ENCODE measurements at regions not wholly inside any gene's neighbourhood (a gene's known extent, or its start where the extent isn't known, plus 50 kb on each side); places are given as distances from the start of the nearest gene placed in this dataset.

DNA sequence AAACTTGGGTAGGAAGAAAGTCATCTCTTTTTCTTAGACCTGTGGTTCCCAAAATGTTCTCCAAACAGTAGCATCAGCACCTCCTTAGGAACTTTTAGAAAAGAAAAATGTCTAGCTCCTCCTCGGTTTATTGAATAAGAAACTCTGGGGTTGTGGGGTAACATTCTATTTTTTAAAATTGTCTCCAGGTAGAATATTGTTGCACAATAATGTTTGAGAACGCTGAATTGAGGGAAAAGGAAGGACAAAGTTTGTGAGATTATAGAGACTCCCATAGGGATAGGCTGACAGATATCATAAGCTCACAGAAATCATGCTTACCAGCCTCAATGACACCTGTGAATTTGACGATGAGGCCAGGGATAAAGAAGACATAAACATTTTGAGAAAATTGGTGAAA is 1199.0 kb upstream of the CDH6 start:
- WGBS: 55% methylated on average over 3 of the region's 3 CpGs
- TF ChIP-seq, protein P1, sequence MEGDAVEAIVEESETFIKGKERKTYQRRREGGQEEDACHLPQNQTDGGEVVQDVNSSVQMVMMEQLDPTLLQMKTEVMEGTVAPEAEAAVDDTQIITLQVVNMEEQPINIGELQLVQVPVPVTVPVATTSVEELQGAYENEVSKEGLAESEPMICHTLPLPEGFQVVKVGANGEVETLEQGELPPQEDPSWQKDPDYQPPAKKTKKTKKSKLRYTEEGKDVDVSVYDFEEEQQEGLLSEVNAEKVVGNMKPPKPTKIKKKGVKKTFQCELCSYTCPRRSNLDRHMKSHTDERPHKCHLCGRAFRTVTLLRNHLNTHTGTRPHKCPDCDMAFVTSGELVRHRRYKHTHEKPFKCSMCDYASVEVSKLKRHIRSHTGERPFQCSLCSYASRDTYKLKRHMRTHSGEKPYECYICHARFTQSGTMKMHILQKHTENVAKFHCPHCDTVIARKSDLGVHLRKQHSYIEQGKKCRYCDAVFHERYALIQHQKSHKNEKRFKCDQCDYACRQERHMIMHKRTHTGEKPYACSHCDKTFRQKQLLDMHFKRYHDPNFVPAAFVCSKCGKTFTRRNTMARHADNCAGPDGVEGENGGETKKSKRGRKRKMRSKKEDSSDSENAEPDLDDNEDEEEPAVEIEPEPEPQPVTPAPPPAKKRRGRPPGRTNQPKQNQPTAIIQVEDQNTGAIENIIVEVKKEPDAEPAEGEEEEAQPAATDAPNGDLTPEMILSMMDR (IDR thresholded peaks at IDR 0.05): no peak
- TF ChIP-seq POLR2AphosphoS5 (IDR thresholded peaks at IDR 0.05): no peak
- no peak for TF ChIP-seq POLR2A (IDR thresholded peaks at IDR 0.05)

DNA sequence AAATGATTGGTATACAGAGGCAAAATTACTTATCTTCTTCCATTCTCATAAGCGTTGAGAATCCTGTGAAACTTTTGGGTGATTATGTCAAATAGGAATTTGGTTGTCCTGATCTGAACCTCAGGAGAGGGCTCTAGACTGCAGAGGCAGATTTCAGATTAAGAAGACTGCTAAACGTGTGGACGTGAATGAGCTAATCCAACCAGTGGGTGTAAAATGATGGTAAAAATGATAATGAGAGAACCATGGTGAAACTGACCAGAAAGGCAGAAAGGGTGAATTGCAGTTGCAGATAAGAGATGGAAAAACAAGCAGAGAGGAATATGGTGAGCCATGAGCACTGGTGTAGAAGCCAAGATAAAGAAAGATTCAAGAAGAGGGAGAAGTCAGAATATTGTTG is 1200.2 kb upstream of the CDH6 start:
- intact Hi-C loops (cut with DNase I): no loop called here
- H3K27ac ChIP-seq: no peak overlapping the region
- TF ChIP-seq, protein P1 (IDR thresholded peaks at IDR 0.05): no peak
- TF ChIP-seq POLR2A (IDR thresholded peaks at IDR 0.05): no peak
- TF ChIP-seq POLR2AphosphoS5 (IDR thresholded peaks at IDR 0.05): no peak
- no peaks in the 10 kb centered on the region for H3K36me3 ChIP-seq
- H3K27me3 ChIP-seq (replicated peaks; ENCODE audit: insufficient read depth): no peaks in the 10 kb centered on the region
- H3K4me1 ChIP-seq (replicated peaks): no peaks in the 10 kb centered on the region
- DNase-seq (ENCODE audit: low spot score): no peak
- no peaks in the 10 kb centered on the region for H3K9me3 ChIP-seq
- no peak overlapping the region for H3K4me3 ChIP-seq
- WGBS: 76% methylated on average over 3 of the region's 3 CpGs

More for the DNA sequence above, 1199.0 kb upstream of the CDH6 start:
- Histone ChIP-seq H3K9me3 (no peaks in the 10 kb centered on the region), H3K27me3 (replicated peaks; ENCODE audit: insufficient read depth) (no peaks in the 10 kb centered on the region), H3K36me3 (no peaks in the 10 kb centered on the region), H3K4me3 (no peak overlapping the region), H3K4me1 (replicated peaks) (no peaks in the 10 kb centered on the region), H3K27ac (no peak overlapping the region)
- intact Hi-C loops (cut with DNase I): no loop called here
- no peak for DNase-seq (ENCODE audit: low spot score)

DNA sequence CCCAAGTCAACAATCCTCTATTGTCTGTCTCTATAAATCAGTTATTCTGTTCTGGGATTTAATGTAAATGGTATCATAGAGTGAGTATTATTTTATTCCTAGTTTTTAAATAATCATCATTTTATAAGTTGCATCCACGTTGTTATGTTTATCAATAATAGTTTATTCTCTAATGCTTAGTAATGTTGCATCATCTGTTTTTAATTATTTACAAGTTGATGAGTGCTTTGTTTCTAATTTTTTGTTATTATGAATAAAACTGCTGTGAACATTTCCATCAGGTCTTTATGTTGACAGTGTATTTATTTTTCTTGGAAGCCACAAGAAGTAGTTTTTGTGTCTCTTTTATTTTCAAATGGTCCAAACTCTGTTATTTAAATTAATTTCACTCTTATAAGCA is 1201.2 kb upstream of the CDH6 start:
- no peaks in the 10 kb centered on the region for H3K27me3 ChIP-seq (replicated peaks; ENCODE audit: insufficient read depth)
- H3K27ac ChIP-seq: no peak overlapping the region
- no peaks in the 10 kb centered on the region for H3K4me1 ChIP-seq (replicated peaks)
- no peak overlapping the region for H3K4me3 ChIP-seq
- no peak for DNase-seq (ENCODE audit: low spot score)
- TF ChIP-seq POLR2AphosphoS5 (IDR thresholded peaks at IDR 0.05): no peak
- TF ChIP-seq POLR2A (IDR thresholded peaks at IDR 0.05): no peak
- H3K36me3 ChIP-seq: no peaks in the 10 kb centered on the region
- intact Hi-C loops (cut with DNase I): no loop called here
- H3K9me3 ChIP-seq: no peaks in the 10 kb centered on the region
- 84% methylated on average over 1 of the region's 1 CpG for WGBS

DNA sequence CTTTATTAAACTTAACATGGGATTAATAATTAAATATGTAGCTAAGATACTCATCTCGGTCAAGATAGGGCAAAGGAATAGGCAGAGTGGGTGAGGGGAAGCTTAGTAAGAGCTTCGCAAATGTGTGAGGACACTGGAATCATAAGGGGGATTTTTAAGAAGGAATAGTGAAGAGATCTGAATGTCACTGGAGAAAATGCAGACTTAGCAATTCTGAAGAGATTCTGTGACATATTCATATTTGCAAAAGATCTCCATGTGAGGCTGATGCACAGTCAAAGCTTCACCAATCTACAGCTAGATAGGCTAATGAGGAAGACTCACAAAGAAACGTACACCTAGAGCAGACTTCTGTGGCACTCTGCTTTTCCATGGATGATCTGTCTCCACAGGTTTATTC is 1202.8 kb upstream of the CDH6 start:
- WGBS: 73% methylated on average over 3 of the region's 3 CpGs
- Histone ChIP-seq H3K27me3 (replicated peaks; ENCODE audit: insufficient read depth) (no peaks in the 10 kb centered on the region), H3K27ac (no peak overlapping the region), H3K36me3 (no peaks in the 10 kb centered on the region), H3K9me3 (no peaks in the 10 kb centered on the region), H3K4me1 (replicated peaks) (no peaks in the 10 kb centered on the region), H3K4me3 (no peak overlapping the region)
- intact Hi-C loops (cut with DNase I): no loop called here
- DNase-seq (ENCODE audit: low spot score): no peak
- TF ChIP-seq, protein P1 (IDR thresholded peaks at IDR 0.05): no peak
- no peak for TF ChIP-seq POLR2A (IDR thresholded peaks at IDR 0.05)
- no peak for TF ChIP-seq POLR2AphosphoS5 (IDR thresholded peaks at IDR 0.05)

DNA sequence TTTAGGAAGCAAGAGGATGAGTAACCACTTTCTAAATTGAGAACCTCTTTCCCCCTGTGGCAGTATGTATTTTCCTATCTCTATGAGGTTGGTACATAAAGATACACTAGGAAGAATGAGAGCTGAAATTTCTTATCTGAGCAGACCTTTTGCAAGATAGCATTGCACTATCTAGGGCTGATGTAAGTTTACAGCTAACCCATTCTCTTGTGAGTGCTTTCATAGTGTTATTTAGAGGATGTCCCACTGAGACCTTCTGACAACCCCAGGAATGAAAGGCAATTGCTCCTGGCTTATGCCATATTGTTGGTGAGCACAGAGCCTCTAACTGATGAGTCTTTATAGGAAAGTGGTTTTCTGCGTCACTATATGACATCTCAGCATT is 1209.3 kb upstream of the CDH6 start:
- TF ChIP-seq, protein P1 (IDR thresholded peaks at IDR 0.05): no peak
- TF ChIP-seq POLR2A (IDR thresholded peaks at IDR 0.05): no peak
- TF ChIP-seq POLR2AphosphoS5 (IDR thresholded peaks at IDR 0.05): no peak

More for the DNA sequence above, 1209.3 kb upstream of the CDH6 start:
- H3K27ac ChIP-seq: no peak overlapping the region
- H3K4me3 ChIP-seq: no peak overlapping the region
- no peaks in the 10 kb centered on the region for H3K4me1 ChIP-seq (replicated peaks)
- H3K9me3 ChIP-seq: no peaks in the 10 kb centered on the region
- WGBS: 89% methylated on average over 1 of the region's 1 CpG
- H3K36me3 ChIP-seq: no peaks in the 10 kb centered on the region
- DNase-seq (ENCODE audit: low spot score): no peak
- H3K27me3 ChIP-seq (replicated peaks; ENCODE audit: insufficient read depth): no peaks in the 10 kb centered on the region
- intact Hi-C loops (cut with DNase I): no loop called here

All from prostate gland (tissue), 2 donors.